HG02852 (cell line): ENCODE measurements at regions not wholly inside any gene's neighbourhood (a gene's known extent, or its start where the extent isn't known, plus 50 kb on each side); places are given as distances from the start of the nearest gene placed in this dataset.
"Not testable (repeated sequence)": the region's sequence is repeated elsewhere in the genome, so short reads cannot be mapped to it uniquely, and the experiment has no call there.

Experiments used
- ATAC-seq: cut with Tn5 transposase; IDR thresholded peaks from one replicate; pipeline ENCODE4 v1.9.1; 2021; ENCODE audit warnings: mild to moderate bottlenecking, moderate library complexity; ENCODE audit not compliant: unreplicated experiment

GRCh38 chr4:60432911-60433310, 767.2 kb upstream of the ADGRL3 start:
- no peak for ATAC-seq

- ATAC-seq: no peak
Observed at GRCh38 chr4:60443068-60443467, 757.1 kb upstream of the ADGRL3 start.

- ATAC-seq: no peak
Observed at GRCh38 chr4:60443796-60444195, 756.3 kb upstream of the ADGRL3 start.

- ATAC-seq: no peak
Observed at GRCh38 chr4:60450054-60450453, 750.1 kb upstream of the ADGRL3 start.

- ATAC-seq: no peak
Observed at GRCh38 chr4:60452266-60452665, 747.9 kb upstream of the ADGRL3 start.

GRCh38 chr4:60455380-60455779, 744.7 kb upstream of the ADGRL3 start:
- no peak for ATAC-seq

- ATAC-seq: no peak
Observed at GRCh38 chr4:60461551-60461950, 738.6 kb upstream of the ADGRL3 start.

- ATAC-seq: no peak
Observed at GRCh38 chr4:60463857-60464502, 736.1 kb upstream of the ADGRL3 start.

- no peak for ATAC-seq
Observed at GRCh38 chr4:60482921-60483351, 717.2 kb upstream of the ADGRL3 start.

- ATAC-seq: no peak
Observed at GRCh38 chr4:60485276-60485675, 714.9 kb upstream of the ADGRL3 start.

- not testable (repeated sequence) for ATAC-seq
Observed at GRCh38 chr4:60487118-60487761, 712.9 kb upstream of the ADGRL3 start.

- no peak for ATAC-seq
Observed at GRCh38 chr4:60500810-60501209, 699.3 kb upstream of the ADGRL3 start.

- ATAC-seq: no peak
Observed at GRCh38 chr4:60502733-60503132, 697.4 kb upstream of the ADGRL3 start.

- no peak for ATAC-seq
Observed at GRCh38 chr4:60506061-60506460, 694.1 kb upstream of the ADGRL3 start.

- no peak for ATAC-seq
Observed at GRCh38 chr4:60522265-60522664, 677.9 kb upstream of the ADGRL3 start.

- ATAC-seq: no peak
Observed at GRCh38 chr4:60531776-60532379, 668.2 kb upstream of the ADGRL3 start.

GRCh38 chr4:60544981-60545380, 655.1 kb upstream of the ADGRL3 start:
- ATAC-seq: no peak

- no peak for ATAC-seq
Observed at GRCh38 chr4:60562334-60562733, 637.8 kb upstream of the ADGRL3 start.

GRCh38 chr4:60565558-60565957, 634.6 kb upstream of the ADGRL3 start:
- no peak for ATAC-seq

GRCh38 chr4:60575336-60575735, 624.8 kb upstream of the ADGRL3 start:
- no peak for ATAC-seq

GRCh38 chr4:60579335-60579734, 620.8 kb upstream of the ADGRL3 start:
- no peak for ATAC-seq

GRCh38 chr4:60581919-60582536, 618.1 kb upstream of the ADGRL3 start:
- ATAC-seq: no peak
